ENCODE measurements at regions not wholly inside any gene's neighbourhood (a gene's known extent, or its start where the extent isn't known, plus 50 kb on each side); places are given as distances from the start of the nearest gene placed in this dataset.

DNA sequence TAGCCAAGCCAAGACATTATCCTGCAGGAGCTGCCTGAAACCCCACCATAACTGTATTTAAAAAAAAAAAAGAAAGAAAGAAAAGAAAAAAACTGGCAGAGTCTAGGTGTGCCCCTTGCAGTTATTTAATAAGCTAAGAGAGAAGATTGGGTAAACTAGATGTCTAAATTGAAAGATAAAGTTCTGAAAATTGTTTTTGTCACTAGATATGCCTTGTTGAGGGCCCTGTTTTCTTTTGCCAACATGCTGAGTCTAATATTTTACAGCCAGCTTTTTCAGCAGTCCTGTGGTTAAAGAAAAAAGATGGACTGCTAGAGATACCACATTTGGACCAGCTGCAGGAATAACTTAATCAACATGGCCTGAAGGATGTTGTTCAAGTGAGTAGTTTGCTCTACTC is 116.3 kb upstream of the TCF21 start:
- H3K79me2 ChIP-seq (ENCODE audit: insufficient read depth) = no peaks in the 10 kb centered on the region
- no peaks in the 10 kb centered on the region for H3F3A ChIP-seq (replicated peaks; ENCODE audit: insufficient read depth)
- no peak overlapping the region for H3K27ac ChIP-seq (ENCODE audit: low read depth in 2 of 2, low read length in 1 of 2)
- no peaks in the 10 kb centered on the region for H3K9me2 ChIP-seq
- no peaks in the 10 kb centered on the region for H3K9me3 ChIP-seq
- H3K27me3 ChIP-seq (ENCODE audit: insufficient read depth) = no peaks in the 10 kb centered on the region
- DNase-seq = no peak
- no peaks in the 10 kb centered on the region for H4K20me1 ChIP-seq (ENCODE audit: insufficient read depth)
- H3K4me2 ChIP-seq = no peak overlapping the region
- no peak overlapping the region for H3K9ac ChIP-seq
- H2AFZ ChIP-seq (ENCODE audit: low read depth) = no peak overlapping the region
- H3K4me1 ChIP-seq (ENCODE audit: control insufficient read depth in 1 of 2, insufficient read depth in 2 of 2, low read depth in 1 of 2, low read length in 1 of 2) = no peaks in the 10 kb centered on the region
- H3K4me3 ChIP-seq (ENCODE audit: low read depth in 2 of 2, low read length in 1 of 2) = no peak overlapping the region
- POLR2A ChIA-PET = no interaction called here
- TF ChIP-seq TEAD4 (IDR thresholded peaks at IDR 0.05; ENCODE audit: borderline replicate concordance, insufficient read depth) (no peak), NFIC (IDR thresholded peaks at IDR 0.05; ENCODE audit: borderline replicate concordance) (no peak), EZH2phosphoT487 (IDR thresholded peaks at IDR 0.05; ENCODE audit: borderline replicate concordance, low read depth) (no peak), RCOR1 (IDR thresholded peaks at IDR 0.05; ENCODE audit: low read length) (no peak), FOSL2 (IDR thresholded peaks at IDR 0.05; ENCODE audit: borderline replicate concordance, low read depth) (no peak), YY1 (IDR thresholded peaks at IDR 0.05; ENCODE audit: low read depth) (no peak), TCF12 (IDR thresholded peaks at IDR 0.05) (no peak), POLR2AphosphoS5 (IDR thresholded peaks at IDR 0.05; ENCODE audit: low read depth, low read length) (no peak), RXRA (IDR thresholded peaks at IDR 0.05; ENCODE audit: borderline replicate concordance, low read depth) (no peak), EP300 (IDR thresholded peaks at IDR 0.05; ENCODE audit: borderline replicate concordance in 1 of 2, low read depth in 1 of 2, low read length in 1 of 2) (no peak), CHD2 (IDR thresholded peaks at IDR 0.05; ENCODE audit: low read length, partially characterized antibody) (no peak), RAD21 (IDR thresholded peaks at IDR 0.05; ENCODE audit: low read length) (no peak)
- TF ChIP-seq, protein P1, sequence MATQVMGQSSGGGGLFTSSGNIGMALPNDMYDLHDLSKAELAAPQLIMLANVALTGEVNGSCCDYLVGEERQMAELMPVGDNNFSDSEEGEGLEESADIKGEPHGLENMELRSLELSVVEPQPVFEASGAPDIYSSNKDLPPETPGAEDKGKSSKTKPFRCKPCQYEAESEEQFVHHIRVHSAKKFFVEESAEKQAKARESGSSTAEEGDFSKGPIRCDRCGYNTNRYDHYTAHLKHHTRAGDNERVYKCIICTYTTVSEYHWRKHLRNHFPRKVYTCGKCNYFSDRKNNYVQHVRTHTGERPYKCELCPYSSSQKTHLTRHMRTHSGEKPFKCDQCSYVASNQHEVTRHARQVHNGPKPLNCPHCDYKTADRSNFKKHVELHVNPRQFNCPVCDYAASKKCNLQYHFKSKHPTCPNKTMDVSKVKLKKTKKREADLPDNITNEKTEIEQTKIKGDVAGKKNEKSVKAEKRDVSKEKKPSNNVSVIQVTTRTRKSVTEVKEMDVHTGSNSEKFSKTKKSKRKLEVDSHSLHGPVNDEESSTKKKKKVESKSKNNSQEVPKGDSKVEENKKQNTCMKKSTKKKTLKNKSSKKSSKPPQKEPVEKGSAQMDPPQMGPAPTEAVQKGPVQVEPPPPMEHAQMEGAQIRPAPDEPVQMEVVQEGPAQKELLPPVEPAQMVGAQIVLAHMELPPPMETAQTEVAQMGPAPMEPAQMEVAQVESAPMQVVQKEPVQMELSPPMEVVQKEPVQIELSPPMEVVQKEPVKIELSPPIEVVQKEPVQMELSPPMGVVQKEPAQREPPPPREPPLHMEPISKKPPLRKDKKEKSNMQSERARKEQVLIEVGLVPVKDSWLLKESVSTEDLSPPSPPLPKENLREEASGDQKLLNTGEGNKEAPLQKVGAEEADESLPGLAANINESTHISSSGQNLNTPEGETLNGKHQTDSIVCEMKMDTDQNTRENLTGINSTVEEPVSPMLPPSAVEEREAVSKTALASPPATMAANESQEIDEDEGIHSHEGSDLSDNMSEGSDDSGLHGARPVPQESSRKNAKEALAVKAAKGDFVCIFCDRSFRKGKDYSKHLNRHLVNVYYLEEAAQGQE (IDR thresholded peaks at IDR 0.05; ENCODE audit: low read depth, low read length) = no peak
- TF ChIP-seq, protein P2, sequence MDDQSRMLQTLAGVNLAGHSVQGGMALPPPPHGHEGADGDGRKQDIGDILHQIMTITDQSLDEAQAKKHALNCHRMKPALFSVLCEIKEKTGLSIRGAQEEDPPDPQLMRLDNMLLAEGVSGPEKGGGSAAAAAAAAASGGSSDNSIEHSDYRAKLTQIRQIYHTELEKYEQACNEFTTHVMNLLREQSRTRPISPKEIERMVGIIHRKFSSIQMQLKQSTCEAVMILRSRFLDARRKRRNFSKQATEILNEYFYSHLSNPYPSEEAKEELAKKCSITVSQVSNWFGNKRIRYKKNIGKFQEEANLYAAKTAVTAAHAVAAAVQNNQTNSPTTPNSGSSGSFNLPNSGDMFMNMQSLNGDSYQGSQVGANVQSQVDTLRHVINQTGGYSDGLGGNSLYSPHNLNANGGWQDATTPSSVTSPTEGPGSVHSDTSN (IDR thresholded peaks at IDR 0.05) = no peak
- TF ChIP-seq, protein P3, sequence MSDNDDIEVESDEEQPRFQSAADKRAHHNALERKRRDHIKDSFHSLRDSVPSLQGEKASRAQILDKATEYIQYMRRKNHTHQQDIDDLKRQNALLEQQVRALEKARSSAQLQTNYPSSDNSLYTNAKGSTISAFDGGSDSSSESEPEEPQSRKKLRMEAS (IDR thresholded peaks at IDR 0.05; ENCODE audit: low read depth) = no peak
- TF ChIP-seq, protein P4, sequence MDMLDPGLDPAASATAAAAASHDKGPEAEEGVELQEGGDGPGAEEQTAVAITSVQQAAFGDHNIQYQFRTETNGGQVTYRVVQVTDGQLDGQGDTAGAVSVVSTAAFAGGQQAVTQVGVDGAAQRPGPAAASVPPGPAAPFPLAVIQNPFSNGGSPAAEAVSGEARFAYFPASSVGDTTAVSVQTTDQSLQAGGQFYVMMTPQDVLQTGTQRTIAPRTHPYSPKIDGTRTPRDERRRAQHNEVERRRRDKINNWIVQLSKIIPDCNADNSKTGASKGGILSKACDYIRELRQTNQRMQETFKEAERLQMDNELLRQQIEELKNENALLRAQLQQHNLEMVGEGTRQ (IDR thresholded peaks at IDR 0.05; ENCODE audit: borderline replicate concordance, low read depth, low read length) = no peak
- TF ChIP-seq, protein P5, sequence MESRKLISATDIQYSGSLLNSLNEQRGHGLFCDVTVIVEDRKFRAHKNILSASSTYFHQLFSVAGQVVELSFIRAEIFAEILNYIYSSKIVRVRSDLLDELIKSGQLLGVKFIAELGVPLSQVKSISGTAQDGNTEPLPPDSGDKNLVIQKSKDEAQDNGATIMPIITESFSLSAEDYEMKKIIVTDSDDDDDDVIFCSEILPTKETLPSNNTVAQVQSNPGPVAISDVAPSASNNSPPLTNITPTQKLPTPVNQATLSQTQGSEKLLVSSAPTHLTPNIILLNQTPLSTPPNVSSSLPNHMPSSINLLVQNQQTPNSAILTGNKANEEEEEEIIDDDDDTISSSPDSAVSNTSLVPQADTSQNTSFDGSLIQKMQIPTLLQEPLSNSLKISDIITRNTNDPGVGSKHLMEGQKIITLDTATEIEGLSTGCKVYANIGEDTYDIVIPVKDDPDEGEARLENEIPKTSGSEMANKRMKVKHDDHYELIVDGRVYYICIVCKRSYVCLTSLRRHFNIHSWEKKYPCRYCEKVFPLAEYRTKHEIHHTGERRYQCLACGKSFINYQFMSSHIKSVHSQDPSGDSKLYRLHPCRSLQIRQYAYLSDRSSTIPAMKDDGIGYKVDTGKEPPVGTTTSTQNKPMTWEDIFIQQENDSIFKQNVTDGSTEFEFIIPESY (IDR thresholded peaks at IDR 0.05; ENCODE audit: borderline replicate concordance, low read depth) = no peak
- CTCF ChIA-PET = no interaction called here
- no peaks in the 10 kb centered on the region for H3K36me3 ChIP-seq (replicated peaks in 1 of 2; ENCODE audit: control insufficient read depth in 1 of 2, insufficient read depth in 2 of 2, low read length in 1 of 2)
